GM10248 (cell line): ENCODE measurements at regions not wholly inside any gene's neighbourhood (a gene's known extent, or its start where the extent isn't known, plus 50 kb on each side); places are given as distances from the start of the nearest gene placed in this dataset.
"Not testable (repeated sequence)": the region's sequence is repeated elsewhere in the genome, so short reads cannot be mapped to it uniquely, and the experiment has no call there.

ENCODE experiments used
- CTCF ChIA-PET: fragments of 300-600 bp; sonication (Branson Sonifier 250); formaldehyde crosslinking; extraction: SDS; loops from one replicate; lab custom pipeline; 2021; ENCODE audit warnings: antibody characterized with exemption; lab: Yijun Ruan, JAX
- POLR2A ChIA-PET: fragments of 350-650 bp; sonication (Branson Sonifier 250); formaldehyde crosslinking; extraction: SDS; loops from one replicate; lab custom pipeline; 2020; ENCODE audit warnings: antibody characterized with exemption; lab: Yijun Ruan, JAX
- DNase-seq: peaks from one replicate; pipeline ENCODE4 v3.0.0; 2012; ENCODE audit errors: extremely low spot score
- TF ChIP-seq, protein P1 (sequence below): IDR thresholded peaks from 2 replicates; pipeline ENCODE4 v1.5.1; 2012; ENCODE audit warnings: mild to moderate bottlenecking, low read depth; ENCODE audit errors: extremely low read depth, missing control alignments, control extremely low read depth

DNA sequence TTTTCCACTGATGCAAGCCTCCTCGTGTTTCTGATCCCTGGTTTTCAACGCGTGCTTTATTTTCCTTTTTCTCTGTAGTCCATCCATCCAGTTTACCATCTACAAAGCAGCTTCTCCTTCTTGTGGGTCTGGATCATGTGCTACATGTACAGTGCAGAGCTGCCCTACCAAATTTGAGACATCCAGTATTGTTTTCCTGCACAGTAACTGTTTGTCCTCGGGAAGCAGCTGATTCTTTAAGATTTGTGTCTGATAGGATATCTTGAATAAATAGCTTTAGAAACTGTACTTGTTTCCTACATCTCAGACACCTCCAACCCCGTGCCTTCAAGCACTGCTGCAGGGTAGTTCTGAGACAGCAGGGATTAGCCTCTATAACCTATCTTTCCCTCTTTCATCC lies 368.1 kb upstream of the FAR2 start:
- TF ChIP-seq, protein P1, sequence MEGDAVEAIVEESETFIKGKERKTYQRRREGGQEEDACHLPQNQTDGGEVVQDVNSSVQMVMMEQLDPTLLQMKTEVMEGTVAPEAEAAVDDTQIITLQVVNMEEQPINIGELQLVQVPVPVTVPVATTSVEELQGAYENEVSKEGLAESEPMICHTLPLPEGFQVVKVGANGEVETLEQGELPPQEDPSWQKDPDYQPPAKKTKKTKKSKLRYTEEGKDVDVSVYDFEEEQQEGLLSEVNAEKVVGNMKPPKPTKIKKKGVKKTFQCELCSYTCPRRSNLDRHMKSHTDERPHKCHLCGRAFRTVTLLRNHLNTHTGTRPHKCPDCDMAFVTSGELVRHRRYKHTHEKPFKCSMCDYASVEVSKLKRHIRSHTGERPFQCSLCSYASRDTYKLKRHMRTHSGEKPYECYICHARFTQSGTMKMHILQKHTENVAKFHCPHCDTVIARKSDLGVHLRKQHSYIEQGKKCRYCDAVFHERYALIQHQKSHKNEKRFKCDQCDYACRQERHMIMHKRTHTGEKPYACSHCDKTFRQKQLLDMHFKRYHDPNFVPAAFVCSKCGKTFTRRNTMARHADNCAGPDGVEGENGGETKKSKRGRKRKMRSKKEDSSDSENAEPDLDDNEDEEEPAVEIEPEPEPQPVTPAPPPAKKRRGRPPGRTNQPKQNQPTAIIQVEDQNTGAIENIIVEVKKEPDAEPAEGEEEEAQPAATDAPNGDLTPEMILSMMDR, result no peak
- no peak for DNase-seq
- ChIA-PET CTCF (no interaction called here), POLR2A (no interaction called here)

DNA sequence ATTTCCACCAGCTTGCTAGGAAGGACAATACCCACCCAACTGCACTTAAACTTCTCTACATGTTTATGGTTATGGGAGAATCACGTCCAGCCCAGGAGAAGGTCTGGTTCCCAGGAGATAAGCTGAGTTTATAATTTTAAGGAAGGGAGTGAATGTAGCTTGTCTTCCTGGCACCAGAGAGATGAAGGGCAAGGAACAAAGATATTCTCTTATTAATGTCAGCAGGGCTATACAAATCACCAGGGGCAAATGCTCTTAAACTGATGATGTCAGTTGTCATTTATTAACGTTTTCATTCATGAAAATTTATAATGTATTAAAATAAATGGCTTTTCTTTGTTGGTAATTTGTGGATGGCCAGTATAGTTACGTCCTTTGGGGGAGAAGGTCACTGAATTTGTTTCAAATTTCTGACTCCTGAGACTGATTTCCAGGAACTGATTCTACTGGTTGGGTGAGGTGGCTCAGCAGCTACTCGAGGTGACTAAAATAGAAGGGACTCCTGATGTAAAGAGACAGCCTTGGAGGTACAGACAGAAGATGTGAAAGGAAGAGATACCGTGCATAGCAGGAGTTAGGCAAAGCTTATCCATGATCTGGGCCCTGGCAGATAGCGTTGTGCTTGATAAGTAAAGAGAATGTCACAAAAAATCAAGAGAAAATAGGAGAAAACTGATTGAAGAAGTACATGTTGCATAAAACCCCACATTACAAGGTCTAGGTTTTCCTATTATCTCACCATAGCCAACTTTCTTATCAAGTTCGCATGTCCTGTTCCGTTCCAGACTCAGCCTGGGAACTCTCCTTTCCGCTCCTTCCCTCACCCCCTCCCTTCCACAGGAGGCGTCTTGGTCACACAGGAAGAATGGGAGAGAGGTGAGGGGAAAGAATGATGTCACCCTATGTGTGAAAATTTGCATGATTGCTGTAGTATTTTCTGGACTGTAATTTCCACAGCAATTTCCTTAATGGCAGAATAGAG lies 367.1 kb upstream of the FAR2 start:
- POLR2A ChIA-PET, result no interaction called here
- no peak for DNase-seq
- CTCF ChIA-PET, result no interaction called here
- TF ChIP-seq, protein P1, result no peak

DNA sequence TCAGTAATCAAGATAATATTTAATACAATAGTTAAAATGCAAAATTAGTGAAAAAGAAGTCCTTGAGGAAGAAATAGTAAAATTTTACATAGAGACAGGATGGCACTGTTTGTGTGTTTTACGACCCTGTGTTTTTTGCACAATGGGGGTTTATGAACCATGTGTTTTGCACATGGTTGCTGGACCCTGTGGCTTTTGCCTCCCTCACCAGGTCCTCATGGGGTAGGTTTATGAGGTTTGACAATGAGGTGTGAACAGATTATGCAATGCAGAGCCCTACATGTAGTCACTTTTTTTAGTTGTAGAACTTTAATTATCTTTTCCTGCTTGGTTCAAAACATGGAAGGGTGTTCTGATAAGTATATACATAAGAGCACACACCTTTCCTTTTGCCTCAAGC lies 366.3 kb upstream of the FAR2 start:
- ChIA-PET CTCF (interaction anchor here (1.4 kb wide), 1 partner anchor 9 kb away, joined by 3 read pairs; no protein-coding TSS in a partner anchor), POLR2A (no interaction called here)
- DNase-seq, result no peak
- TF ChIP-seq, protein P1, result no peak

DNA sequence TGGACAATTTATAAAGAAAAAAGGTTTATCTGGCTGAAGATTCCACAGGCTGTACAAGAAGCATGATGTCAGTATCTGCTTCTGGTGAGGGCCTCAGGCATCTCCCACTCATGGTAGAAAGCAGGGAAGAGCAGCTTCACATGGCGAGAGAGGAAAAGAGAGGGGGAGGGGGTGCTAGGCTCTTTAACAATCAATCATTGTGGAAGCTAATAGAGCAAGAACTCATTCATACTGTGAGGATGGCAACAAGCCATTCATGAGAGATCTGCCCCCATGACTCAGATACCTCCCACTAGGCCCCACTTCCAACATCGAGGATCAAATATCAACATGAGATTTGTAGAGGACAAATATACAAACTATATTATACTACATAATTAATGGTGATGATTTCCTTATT lies 361.9 kb upstream of the FAR2 start:
- CTCF ChIA-PET, result no interaction called here
- TF ChIP-seq, protein P1, result no peak
- POLR2A ChIA-PET, result no interaction called here
- DNase-seq, result no peak

DNA sequence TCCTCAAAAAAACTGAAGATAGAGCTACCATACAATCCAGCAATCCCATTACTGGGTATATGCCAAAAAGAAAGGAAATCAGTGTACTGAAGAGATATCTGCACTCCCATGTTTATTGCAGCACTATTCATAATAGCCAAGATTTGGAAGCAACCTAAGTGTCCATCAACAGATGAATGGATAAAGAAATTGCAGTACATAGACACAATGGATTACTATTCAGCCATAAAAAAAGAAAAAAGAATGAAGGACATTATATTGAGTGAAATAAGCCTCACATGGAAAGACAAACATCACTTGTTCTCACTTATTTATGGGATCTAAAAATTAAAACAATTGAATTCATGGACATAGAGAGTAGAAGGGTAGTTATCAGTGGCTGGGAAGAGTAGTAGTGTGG lies 360.8 kb upstream of the FAR2 start:
- CTCF ChIA-PET, result interaction anchor here (1.3 kb wide), 1 partner anchor 26 kb away, joined by 4 read pairs; no protein-coding TSS in a partner anchor
- DNase-seq, POLR2A ChIA-PET: not testable (repeated sequence)

DNA sequence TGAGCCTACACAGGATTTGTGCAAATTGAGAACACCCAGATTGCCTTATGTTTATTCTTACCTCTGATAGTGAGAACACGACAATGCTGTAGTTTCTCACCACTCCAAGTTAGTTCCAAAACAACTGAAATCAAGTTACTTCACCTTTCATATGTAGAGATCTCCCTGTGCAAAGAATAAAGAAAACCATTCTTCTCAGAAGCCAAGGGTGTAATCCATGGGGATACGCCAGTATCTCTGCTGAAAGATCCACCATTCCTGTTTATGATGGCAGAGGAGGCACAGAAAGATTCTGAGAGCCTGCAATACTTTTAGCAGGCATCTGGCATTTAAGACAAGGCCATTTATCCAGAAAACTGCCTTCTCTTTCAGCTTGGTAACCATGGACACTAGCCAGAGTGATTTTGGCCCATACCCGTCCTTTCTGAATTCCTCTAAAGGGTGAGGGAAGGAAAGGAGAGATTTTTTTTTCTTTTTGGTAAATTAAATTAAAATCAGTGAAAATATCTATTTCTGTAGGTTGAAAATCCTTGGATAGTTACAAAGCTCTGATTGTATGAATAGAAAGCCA lies 355.4 kb upstream of the FAR2 start:
- ChIA-PET CTCF (no interaction called here), POLR2A (no interaction called here)

More for the DNA sequence above, 355.4 kb upstream of the FAR2 start:
- TF ChIP-seq, protein P1, result no peak
- DNase-seq, result no peak
